GM12872 (cell line): ENCODE measurements at regions not wholly inside any gene's neighbourhood (a gene's known extent, or its start where the extent isn't known, plus 50 kb on each side); places are given as distances from the start of the nearest gene placed in this dataset.

Experiments
- TF ChIP-seq, protein P1 (sequence below): IDR thresholded peaks from 3 replicates; pipeline ENCODE4 v1.5.1; 2011; ENCODE audit warnings: low read depth, mild to moderate bottlenecking, low read length, moderate library complexity; ENCODE audit not compliant: insufficient read depth

DNA sequence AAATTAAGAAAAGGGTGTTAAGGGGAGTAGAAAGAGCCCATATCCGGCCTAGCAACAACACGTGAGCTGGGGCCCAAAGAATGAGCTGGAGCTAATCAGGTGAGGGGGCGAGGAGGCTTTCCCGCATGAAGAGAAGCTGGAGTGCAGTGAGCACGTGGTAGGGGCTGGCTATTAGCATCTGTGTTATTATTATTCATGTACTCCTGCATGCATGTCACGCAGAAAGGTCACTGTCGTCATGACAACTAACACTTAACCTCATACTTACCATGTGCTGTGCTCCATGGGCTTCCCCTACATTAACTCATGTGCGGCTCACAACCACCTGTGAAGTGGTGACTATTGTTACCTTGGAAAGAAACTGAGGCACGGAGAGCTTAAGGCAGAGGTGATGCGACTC lies 227.6 kb upstream of the UBL3 start:
- TF ChIP-seq, protein P1, sequence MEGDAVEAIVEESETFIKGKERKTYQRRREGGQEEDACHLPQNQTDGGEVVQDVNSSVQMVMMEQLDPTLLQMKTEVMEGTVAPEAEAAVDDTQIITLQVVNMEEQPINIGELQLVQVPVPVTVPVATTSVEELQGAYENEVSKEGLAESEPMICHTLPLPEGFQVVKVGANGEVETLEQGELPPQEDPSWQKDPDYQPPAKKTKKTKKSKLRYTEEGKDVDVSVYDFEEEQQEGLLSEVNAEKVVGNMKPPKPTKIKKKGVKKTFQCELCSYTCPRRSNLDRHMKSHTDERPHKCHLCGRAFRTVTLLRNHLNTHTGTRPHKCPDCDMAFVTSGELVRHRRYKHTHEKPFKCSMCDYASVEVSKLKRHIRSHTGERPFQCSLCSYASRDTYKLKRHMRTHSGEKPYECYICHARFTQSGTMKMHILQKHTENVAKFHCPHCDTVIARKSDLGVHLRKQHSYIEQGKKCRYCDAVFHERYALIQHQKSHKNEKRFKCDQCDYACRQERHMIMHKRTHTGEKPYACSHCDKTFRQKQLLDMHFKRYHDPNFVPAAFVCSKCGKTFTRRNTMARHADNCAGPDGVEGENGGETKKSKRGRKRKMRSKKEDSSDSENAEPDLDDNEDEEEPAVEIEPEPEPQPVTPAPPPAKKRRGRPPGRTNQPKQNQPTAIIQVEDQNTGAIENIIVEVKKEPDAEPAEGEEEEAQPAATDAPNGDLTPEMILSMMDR, result no peak

DNA sequence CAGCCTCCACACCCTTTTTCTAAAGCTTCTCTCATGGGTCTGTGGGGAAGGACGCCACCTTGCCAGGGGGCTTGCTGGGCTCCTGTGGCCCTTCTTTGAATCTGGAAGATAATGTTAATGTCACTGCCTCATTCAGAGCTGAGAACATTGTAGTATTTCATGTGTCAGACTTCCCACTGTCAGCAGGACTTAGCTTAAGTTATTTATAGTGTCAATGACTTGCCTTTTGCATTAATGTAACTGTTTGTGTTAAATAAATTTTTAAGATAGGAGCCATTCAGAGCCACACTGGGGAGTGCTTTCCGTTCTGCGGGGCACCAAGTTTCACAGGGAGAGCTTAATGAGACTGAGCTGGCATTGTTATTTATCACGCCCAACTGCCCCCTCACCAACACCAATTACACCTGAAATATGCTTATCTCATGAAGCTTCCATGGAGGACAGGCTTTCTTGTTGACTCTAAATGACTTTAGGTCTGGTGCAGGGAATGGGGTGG lies 226.9 kb upstream of the UBL3 start:
- TF ChIP-seq, protein P1, result no peak

DNA sequence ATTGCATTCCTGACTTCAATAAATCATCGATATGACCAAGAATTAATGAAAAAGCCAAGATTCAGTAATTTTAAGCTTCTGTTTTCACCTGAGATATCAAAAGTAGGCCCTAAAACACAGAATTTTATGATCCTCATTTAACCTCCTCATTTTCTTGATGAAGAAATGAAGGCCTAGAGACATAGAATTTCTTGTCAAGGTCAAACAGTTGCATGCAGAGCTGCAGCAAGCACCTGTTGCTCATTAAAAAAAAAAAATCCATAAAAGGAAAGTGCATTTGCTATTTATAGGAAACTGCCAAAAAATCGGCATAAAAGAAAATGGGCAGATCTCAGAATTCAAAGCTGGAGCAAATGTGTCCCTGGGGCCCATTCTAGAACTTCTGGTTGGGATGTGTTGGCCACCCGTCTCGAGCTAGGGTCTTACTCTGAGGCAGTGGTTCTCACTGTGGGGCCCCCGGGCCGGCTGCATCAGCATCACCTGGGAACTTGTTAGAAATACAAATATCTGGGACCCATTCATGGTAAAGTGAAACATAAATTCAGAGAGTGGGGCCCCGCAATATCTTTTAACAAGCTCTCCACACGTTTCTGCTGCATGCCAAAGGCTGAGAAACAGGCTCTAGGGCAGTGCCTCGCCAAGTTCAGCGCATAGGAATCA lies 224.7 kb upstream of the UBL3 start:
- TF ChIP-seq, protein P1, result no peak

DNA sequence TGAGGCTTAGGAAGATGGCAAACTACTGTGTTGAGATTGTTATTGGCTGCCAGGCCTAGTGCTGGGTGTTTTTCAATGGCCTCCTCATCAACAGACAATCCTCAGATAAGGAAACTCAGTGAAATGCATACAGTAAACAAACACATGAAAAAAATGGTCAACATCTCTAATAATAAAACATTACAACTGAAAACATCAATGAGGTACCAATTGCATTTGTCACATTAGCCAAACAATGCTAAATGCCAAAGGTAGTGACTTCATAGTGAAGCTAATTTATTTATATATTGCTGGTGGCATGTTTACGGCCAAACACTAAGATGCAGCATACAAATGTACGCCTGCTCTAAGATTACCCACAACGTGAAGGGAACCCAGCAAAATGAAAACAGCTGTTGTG lies 224.0 kb upstream of the UBL3 start:
- TF ChIP-seq, protein P1, result no peak

DNA sequence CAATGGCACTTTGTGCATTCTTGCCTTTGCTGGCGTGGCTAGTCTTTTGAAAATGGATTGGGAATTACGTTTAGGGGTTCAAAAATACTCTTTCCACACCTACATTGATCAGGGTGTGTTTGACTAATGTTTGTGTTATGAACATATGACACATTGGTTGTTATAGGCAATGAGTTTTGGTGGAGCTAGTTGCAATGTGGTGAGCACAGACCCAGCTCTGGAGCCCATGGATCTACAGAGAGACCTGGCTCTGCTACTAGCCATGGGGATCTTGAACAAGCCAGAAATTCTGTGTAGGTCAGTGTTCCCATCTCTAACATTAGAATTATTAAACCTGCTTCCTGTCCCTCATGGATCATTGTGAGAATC lies 222.4 kb upstream of the UBL3 start:
- TF ChIP-seq, protein P1, result no peak

DNA sequence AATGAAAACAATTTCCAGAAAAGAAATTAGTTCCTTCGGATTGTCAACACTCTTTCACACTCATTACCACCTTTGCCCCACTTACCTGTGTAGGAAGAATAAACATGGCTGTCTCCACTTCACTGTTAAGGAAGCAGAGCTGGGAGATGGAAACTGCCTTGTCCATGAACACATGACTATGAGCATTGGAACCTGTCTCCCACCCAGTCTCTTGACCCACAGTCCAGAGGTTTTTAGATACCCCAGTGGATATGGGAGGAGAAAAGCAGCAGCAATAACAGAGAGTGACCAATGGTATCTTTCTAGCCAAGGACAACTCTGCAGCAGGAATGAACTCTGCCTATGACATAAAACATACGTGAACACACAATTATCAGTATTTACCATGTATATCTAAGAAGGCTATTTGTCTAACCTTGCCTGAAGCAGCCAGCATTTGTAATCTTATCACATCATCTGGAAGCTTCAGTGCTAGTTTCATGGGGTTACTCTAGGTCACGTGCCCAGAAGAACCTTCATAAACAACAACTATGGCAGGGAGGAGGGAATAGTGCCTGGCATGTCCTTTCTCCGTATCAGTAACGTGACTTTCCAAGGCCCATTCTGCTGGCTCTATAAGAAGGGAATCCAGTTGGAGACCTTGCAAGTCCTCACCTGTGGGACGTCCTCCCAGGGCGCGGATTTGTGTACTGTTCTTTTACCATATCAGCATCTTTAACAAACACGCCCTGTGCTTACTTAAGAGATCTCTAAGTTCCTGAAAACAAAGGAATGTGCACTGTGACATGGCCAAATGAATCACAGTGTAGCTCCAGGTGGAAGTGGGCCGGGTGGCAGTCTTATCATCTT lies 221.8 kb upstream of the UBL3 start:
- TF ChIP-seq, protein P1, result no peak

DNA sequence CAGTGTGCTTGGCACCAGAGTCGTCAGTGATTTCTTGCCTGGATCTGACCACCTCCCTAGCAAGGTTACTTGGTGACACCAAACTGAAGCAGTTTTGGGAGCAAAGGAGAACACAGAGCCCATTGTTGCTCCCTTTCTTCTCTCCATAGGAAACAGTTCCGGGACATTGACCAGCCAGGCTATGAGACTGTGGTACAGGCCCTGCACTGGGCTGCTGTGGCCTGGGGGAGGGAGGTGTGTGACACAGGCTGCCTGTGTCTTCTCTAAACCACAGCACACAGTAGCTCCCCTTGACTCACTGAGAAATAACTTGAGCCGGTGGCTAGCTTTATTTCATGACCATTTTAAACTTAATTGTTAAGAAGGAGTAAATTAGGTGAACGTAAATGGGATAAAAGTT lies 214.8 kb upstream of the UBL3 start:
- TF ChIP-seq, protein P1, result no peak
